ENCODE measurements at regions not wholly inside any gene's neighbourhood (a gene's known extent, or its start where the extent isn't known, plus 50 kb on each side); places are given as distances from the start of the nearest gene placed in this dataset.

- ChIA-PET CTCF (no interaction called here), POLR2A (ENCODE audit: low non-redundant PET) (no interaction called here)
- no peak for DNase-seq (ENCODE audit: low spot score)
- H3K27ac ChIP-seq: no peak overlapping the region
- no peak for TF ChIP-seq CTCF (conservative IDR thresholded peaks at IDR 0.05; ENCODE audit: low read depth)
These were observed 384.6 kb downstream of the GATA3 start for GRCh38 chr10:8439040-8439439.

- H3K27ac ChIP-seq: no peak overlapping the region
- ChIA-PET CTCF (no interaction called here), POLR2A (ENCODE audit: low non-redundant PET) (no interaction called here)
- no peak for DNase-seq (ENCODE audit: low spot score)
- no peak for TF ChIP-seq CTCF (conservative IDR thresholded peaks at IDR 0.05; ENCODE audit: low read depth)
These were observed 390.1 kb downstream of the GATA3 start for GRCh38 chr10:8444630-8445029.

GRCh38 chr10:8445353-8445752 lies 390.9 kb downstream of the GATA3 start:
- H3K27ac ChIP-seq: no peak overlapping the region
- POLR2A ChIA-PET (ENCODE audit: low non-redundant PET): no interaction called here
- no peak for TF ChIP-seq CTCF (conservative IDR thresholded peaks at IDR 0.05; ENCODE audit: low read depth)
- CTCF ChIA-PET: no interaction called here
- DNase-seq (ENCODE audit: low spot score): no peak

GRCh38 chr10:8449909-8450308 lies 395.4 kb downstream of the GATA3 start:
- no peak for TF ChIP-seq CTCF (conservative IDR thresholded peaks at IDR 0.05; ENCODE audit: low read depth)
- H3K27ac ChIP-seq: no peak overlapping the region
- DNase-seq (ENCODE audit: low spot score): no peak
- ChIA-PET POLR2A (ENCODE audit: low non-redundant PET) (no interaction called here), CTCF (no interaction called here)

- POLR2A ChIA-PET (ENCODE audit: low non-redundant PET): no interaction called here
- H3K27ac ChIP-seq: no peak overlapping the region
- CTCF ChIA-PET: no interaction called here
- no peak for TF ChIP-seq CTCF (conservative IDR thresholded peaks at IDR 0.05; ENCODE audit: low read depth)
- DNase-seq (ENCODE audit: low spot score): no peak
These were observed 399.1 kb downstream of the GATA3 start for GRCh38 chr10:8453587-8453986.

GRCh38 chr10:8454357-8454756 lies 399.9 kb downstream of the GATA3 start:
- ChIA-PET CTCF (no interaction called here), POLR2A (ENCODE audit: low non-redundant PET) (no interaction called here)
- H3K27ac ChIP-seq: no peak overlapping the region
- DNase-seq (ENCODE audit: low spot score): no peak
- TF ChIP-seq CTCF (conservative IDR thresholded peaks at IDR 0.05; ENCODE audit: low read depth): no peak

- no peak overlapping the region for H3K27ac ChIP-seq
- DNase-seq (ENCODE audit: low spot score): no peak
- ChIA-PET CTCF (interaction anchor here (1.0 kb wide), 1 partner anchor 60 kb away, joined by 3 read pairs; no protein-coding TSS in a partner anchor), POLR2A (ENCODE audit: low non-redundant PET) (no interaction called here)
- TF ChIP-seq CTCF (conservative IDR thresholded peaks at IDR 0.05; ENCODE audit: low read depth): no peak
These were observed 400.7 kb downstream of the GATA3 start for GRCh38 chr10:8455181-8455580.

All from RWPE1 (cell line).